Gastrocnemius medialis (tissue), 4 donors: ENCODE measurements at regions not wholly inside any gene's neighbourhood (a gene's known extent, or its start where the extent isn't known, plus 50 kb on each side); places are given as distances from the start of the nearest gene placed in this dataset.

Experiments used
- POLR2A ChIP-seq, 2 donors: fragments of 450-650 bp; IDR thresholded peaks; one replicate each; pipeline ENCODE4 v1.6.1; 2017; ENCODE audit warnings: antibody characterized with exemption in 2 of 2, mild to moderate bottlenecking in 2 of 2, moderate library complexity in 2 of 2
- TF ChIP-seq, protein P1 (sequence below), 5 experiments: fragments of 450-650 bp in 3 of 5; fragments of 200-600 bp in 2 of 5; sonication (generic) in 2 of 5; IDR thresholded peaks in 4 of 5; conservative IDR thresholded peaks in 1 of 5; 1 replicate in 4 of 5; 2 replicates in 1 of 5; pipeline ENCODE4 v1.5.1; 2016 to 2019; ENCODE audit warnings: antibody characterized with exemption in 5 of 5, mild to moderate bottlenecking in 3 of 5, moderate library complexity in 3 of 5

GRCh38 chr2:226303707-226304106, 495.9 kb downstream of the IRS1 start:
- TF ChIP-seq, protein P1, sequence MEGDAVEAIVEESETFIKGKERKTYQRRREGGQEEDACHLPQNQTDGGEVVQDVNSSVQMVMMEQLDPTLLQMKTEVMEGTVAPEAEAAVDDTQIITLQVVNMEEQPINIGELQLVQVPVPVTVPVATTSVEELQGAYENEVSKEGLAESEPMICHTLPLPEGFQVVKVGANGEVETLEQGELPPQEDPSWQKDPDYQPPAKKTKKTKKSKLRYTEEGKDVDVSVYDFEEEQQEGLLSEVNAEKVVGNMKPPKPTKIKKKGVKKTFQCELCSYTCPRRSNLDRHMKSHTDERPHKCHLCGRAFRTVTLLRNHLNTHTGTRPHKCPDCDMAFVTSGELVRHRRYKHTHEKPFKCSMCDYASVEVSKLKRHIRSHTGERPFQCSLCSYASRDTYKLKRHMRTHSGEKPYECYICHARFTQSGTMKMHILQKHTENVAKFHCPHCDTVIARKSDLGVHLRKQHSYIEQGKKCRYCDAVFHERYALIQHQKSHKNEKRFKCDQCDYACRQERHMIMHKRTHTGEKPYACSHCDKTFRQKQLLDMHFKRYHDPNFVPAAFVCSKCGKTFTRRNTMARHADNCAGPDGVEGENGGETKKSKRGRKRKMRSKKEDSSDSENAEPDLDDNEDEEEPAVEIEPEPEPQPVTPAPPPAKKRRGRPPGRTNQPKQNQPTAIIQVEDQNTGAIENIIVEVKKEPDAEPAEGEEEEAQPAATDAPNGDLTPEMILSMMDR (IDR thresholded peaks at IDR 0.05 in 4 of 5, conservative IDR thresholded peaks at IDR 0.05 in 1 of 5): no peak
- no peak for TF ChIP-seq POLR2A (IDR thresholded peaks at IDR 0.05)
